ENCODE measurements at regions not wholly inside any gene's neighbourhood (a gene's known extent, or its start where the extent isn't known, plus 50 kb on each side); places are given as distances from the start of the nearest gene placed in this dataset.
"Not testable (repeated sequence)": the region's sequence is repeated elsewhere in the genome, so short reads cannot be mapped to it uniquely, and the experiment has no call there.

DNA sequence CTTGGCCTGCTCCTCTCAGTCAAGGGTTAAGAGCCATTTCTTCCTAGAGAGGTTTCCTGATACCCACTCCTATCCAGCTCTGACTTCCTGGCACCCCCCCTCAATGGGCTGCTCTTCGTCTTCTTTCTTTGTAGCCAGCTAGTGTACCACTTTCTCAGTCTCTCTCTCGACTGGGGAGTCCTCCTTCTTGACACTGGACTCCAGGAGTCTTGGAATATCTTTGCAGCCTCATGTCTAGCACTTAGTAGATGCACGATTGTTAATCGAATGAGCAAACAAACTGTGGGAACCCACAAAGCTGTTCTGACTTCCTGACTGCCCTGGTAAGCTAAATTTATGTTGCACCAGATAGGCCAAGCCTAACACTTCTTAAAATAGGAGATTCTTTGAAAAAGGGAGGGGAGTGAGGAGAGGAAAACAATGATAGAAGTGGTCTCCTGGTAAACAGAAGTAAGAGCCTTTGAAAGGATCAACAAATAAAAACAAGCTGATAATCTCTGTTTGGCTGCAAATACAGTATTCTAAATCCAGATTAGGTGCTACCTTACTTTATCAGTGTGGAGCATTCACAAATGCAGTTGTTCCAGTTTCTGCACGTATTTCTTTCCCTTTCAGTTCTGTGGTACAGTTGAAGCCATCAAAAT lies 160.1 kb upstream of the CITED2 start:
- DNase-seq = no peak

DNA sequence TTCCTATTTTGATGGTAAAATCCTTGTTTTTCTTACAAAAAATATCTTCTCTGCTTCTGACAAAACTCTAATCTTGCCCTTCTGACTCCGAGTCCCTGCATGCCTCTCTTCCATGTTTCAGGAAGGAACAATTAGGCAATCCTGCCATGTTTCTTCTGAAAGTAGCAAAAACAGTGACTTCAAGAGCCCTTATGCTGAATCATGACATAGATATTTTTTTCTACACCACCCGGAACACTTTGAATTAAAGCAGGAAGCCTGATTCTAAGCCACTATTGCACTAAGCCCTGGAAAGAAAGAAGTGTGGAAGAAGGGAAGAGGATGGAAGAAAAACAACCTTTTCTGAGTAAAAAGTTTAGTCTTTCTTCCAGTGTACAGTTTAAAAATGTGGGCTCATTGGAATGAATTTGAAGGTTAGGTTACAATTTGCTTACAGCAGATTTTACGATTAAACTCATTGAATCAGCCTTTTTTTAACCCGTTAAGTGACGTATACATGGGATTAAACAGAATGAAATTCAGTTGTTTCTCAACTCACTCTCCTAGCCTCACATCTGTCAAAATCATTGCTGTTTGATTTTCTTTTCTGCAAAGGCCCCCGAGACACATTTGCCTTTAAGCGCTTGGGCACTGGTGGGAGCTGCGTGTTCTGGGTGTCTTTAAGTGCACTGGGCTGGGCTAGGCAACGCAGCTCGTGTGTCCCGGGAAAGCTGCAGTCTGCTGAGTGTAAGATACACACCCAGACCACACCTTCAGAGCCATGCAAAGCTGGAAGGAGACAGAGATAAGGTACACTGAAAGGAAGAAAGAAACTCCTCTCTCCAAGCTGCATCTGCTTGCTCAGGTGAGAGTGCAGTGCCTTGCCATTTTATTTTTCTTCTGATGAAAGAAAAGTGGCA lies 159.4 kb upstream of the CITED2 start:
- peak; percentile 89 for DNase-seq

DNA sequence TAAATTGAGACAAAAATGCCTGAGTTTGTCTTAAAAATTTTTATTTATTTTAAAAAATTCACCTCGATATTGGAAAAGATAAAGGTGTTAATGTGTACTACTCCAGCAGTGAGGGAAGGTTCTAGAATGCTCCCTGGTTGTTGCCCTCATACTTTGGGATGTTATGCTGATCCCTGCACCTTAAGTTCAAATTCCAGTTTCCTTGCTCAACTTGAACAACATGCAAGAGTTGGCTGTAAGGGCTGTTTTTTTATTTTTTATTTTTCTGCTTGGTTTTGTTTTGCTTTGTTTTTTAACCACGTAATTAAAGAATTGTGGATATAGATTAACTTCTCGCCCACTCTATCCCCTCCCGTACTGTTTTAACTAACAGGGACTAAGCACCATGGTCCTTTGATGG lies 158.7 kb upstream of the CITED2 start:
- no peak for DNase-seq

DNA sequence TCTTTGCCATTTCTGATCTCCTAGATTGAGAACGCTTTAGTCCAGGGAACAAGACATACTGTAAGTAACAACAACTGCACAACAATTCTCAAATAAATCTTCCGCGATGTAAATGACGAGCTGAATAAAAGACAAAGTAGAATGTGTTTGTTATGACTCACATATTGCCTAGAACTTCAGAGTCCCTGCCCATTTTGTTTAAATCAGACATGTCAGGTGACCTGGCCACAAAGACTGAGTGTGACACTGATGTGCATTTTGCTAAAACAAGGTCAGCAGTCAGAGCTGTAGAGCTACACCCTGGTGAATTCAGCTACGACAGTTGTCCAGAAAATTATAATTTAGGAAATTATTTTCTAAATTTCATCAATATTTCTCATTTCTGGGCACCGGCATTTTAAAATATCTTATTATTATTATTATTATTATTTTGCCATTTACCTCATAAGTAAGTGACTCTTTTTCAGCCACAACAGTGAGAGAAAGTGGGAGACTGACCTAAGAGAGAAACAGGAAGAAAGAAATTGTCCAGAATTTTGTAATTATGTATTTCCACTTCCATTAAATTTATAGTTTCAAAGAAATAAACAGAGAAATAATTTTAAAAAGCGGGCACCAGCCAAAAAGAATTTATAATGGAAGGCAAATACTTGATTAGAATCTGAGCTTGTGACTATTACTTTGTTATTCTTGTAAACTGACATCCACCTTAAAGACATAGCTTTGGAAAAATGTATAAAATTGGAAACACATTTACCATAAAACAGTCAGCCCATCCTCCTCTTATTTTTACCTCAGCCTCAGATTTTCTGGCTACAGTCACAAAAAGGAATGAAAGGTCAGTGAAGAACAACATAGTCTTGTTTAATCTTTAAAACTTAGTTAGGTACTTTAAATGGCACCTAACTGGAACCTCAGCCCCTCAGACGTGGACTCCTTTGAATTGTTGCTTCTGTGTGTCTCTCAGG lies 157.0 kb upstream of the CITED2 start:
- peak; percentile 61 for DNase-seq

DNA sequence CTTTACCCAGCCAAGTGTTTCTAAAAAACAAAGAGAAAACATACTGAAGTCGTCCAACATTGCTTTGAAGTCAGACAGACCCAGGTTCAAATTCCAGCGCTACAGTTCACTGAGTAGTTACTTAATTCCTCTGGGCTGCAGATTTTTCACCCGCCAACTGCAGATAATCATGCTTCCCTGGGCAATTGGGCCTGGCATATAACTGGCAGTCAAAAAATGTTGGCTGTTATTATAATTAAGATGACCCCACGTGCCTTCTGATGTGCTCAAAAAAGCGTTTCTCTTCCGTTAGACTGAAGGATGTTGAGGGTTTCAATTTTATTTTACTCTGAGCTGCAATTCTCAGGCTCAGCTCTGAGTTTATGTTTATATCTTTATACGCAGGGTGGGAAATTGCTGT lies 156.1 kb upstream of the CITED2 start:
- DNase-seq = no peak

DNA sequence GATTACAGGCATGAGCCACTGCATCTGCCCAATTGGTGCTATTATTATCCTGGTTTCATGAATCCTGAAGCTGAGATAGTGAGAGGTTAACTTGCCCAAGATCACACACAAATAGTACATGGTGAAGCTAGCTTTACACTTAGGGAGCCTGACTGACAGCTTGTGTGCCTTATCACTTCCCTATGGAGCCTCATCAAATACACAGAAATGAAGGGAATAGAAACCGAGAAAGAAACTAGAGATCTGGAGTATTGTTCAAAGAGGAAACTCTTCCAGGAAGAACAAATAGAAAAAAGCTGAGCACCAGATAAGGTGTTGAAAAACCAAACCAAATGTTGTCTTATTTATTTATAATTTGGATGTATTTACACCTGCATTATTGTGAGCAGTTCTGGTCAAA lies 155.0 kb upstream of the CITED2 start:
- no peak for DNase-seq

DNA sequence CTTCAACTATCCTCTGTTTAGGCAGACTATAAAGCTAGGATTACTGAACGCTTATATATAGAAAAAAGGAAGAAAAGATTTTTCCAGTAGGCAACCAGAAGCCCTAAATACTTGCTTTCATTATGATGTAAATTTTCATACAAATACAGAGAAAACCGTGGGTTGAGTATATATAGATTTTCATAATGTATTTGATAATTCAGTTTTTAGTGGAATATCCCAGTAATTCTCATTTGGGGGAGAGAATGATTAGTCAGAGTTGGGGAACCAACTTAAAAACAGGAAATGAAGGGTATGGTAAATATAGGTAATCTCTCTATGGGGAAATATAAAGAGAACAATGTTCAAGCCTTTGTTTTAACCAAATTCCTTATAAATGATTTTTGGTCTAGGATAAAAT lies 154.0 kb upstream of the CITED2 start:
- no peak for DNase-seq

DNA sequence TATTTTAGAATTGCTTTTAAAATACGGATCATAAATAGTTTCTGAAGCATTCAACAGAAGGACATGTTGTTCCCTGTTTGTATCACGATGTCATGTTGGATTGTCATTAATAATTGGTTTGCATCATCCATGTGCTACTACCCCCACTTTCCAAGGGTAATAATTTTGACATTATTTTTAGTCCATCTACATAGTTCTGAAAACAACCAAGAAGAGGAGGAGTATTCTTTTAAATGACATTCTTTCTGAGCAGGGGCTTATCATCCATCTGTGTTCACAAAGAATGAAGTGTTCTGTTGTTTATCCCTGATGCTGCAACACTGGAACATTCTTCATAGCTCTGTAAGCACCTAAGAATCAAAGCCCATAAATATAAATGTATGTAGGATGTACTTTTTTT lies 151.0 kb upstream of the CITED2 start:
- peak; percentile 48 for DNase-seq

DNA sequence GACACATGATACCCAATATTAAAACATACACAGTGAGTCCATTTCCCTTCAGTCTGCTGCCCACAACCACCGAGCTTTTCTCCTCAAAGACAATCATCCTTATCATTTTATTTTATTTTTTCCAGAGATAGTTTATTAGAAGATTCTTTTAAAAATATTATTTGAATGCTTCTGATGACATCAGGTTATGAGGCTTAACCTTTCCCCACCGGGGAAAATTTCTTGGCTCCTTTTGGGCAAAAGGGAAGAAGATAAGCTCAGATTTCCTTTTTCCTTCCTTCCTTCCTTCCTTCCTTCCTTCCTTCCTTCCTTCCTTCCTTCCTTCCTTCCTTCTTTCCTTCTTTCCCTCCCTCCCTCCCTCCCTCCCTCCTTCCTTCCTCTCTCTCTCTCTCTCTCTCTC lies 149.5 kb upstream of the CITED2 start:
- no peak for DNase-seq

DNA sequence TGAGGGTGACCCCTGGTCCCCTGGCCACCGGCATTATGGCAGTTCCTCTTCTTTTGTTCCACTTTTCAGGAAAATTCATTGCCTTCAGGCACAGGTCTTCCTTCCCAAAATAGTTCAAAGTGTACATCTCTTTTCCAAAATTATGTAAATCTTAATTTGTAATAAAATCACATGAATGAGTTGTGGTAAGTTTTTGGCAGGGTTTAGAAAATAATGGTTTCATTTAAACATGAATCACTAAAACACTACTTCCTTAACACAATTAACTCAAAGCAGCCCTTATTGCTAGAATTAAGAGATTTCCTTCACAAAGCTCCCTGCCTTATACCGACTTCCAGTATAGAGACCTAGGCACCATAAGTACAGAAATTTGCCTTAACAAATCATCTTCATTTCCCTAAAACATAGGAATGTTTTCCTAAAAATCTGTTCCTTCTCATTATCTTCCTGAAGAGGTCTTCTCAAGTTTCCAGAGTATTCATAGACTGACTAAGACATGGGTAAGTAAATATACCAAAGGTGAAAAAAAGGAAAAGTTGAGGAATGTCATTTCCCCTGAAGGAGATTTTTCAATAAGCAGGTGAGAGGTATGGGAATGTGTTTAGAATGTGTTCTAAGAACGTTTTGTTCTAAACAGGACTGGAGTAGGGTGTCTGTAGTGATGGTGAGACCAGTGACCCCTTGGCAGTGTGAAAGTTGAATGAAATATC lies 148.2 kb upstream of the CITED2 start:
- peak; percentile 46 for DNase-seq

DNA sequence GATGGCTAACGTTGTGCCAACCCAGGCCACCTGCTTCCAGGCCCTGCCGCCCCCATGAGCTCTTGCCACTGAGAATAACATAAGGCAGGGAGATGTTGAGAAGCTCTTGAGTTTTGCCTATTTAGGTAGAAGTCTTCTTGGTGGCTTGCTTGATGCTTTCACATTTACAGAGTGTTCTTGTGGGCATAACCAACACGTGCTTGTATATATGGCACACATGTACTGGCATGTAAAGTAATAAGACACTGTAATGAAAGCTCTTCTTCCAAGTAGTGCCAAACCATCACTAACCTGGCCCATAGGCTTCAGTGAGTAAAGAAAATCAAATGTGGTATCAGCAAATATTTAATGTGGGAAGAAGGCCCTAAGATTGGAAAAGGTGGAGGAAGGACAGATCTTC lies 146.9 kb upstream of the CITED2 start:
- no peak for DNase-seq

DNA sequence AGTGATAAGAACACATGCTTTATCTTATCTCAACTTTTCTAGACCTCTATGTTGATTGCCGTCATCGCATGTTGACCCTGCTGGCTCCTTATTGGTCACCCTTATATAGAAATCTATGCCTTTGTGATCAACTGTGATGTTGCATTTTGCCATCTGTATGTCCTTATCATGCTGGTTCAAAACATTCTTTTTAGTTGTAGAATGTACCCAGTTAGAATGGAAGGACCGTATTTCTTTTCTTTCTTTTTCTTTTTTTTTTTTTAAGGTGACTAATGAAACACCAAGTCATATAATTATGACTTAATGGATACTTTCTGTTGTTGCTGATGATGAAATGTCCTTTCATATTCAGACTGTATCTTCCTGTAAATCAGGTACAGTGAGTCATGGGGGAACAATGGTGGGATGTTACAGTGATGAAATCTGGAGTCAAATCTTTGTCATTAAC lies 145.9 kb upstream of the CITED2 start:
- peak; percentile 56 for DNase-seq

DNA sequence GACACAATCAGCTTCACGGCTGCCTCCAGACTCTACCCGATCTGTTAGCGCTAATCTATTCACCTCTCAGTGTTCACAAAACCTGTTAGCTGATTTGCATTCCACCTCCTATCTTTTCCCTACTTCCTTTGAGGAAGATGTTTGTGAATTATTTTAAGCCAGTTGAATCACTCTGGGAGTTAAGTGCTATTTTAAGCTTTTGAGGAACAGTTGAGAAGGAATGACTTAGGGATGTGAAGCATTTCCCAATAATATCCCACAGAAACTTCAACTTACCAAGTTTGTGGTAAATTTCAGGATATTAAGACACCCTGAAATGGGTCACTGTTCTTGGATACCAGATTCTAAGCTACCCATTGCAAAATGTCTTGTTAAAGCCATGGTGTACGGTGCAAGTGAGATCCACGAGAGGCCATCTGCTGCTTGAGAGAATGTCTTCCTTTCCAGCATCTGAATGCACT lies 145.2 kb upstream of the CITED2 start:
- DNase-seq = peak; percentile 81

DNA sequence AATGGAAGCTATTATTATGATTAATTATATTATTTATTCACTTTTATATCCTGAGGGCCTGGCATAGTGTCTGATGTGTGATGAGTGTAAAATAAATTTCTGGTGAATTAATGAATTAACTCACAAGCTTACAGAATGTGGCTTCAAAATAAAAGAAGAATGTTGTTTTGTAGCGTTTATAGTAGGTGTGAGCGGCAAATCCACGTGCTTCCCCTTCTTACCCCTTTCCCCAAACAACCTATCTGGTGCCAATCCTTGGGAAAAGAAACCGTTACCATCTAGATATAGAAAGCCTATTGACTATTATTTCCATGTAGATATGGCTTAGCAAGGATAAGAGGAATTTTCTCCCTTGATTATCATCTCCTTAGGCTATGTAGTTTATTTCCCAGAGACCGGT lies 144.6 kb upstream of the CITED2 start:
- DNase-seq = no peak

DNA sequence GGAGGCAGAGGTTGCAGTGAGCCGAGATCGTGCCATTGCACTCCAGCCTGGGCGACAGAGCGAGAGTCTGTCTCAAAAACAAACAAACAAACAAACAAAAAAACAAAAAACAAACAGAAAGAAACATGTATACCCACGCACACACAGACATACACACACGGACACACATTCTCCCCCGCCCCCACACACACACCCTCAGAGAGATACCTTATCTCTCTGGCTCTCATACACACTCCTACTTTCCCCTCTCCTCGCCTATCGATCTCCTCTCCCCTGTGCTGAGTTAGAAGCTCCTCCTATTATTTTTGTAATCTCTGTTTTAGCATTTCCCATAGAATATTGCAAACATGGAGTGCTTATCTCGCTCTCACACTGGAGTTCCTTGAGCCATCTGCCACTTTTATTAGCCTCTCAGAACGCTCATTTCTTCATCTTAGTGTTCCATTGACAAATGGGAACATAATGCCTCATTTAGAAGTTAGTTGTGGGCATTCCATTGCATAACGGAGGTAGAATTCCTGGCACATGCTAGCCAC lies 144.2 kb upstream of the CITED2 start:
- DNase-seq = no peak

DNA sequence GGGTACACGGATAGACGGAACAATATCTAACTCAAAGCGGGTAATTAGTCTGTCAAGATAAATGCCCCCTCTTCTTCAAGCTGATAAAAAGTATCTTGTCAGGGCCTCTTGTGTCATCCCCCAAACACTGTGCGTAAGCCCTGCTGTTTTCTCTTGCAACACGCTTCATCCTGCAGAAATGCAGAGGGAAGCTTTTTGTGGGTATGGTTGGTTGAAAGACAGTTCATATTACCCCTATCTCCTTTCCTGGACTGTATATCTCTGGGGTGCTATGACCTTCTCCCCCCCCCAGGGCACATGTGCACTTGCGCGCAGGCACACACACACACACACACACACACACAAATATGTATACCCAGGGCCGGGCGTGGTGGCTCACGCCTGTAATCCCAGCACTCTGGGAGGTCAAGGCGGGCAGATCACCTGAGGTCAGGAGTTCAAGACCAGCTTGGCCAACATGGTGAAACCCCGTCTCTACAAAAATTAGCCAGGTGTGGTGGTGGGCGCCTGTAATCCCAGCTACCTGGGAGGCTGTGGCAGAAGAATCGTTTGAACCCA lies 143.6 kb upstream of the CITED2 start:
- not testable (repeated sequence) for DNase-seq

DNA sequence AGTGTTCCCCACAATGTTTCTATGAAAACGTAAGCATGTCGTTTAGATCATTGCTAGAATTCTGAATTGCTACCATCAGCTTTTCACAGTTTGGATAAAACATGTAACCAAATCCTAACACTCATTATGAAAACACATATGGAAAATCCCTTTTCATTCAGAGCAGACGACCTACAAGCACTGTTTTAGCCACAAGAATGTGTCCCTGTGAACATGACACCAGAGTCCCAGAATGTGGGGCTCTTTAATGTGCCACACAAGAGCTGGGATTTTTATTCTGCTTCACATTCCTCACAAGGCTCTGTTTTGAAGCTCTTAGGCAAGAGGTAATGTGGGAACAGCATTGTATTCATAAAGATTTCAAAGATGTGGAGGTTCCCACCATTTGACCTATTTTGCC lies 141.1 kb upstream of the CITED2 start:
- DNase-seq = peak; percentile 82

DNA sequence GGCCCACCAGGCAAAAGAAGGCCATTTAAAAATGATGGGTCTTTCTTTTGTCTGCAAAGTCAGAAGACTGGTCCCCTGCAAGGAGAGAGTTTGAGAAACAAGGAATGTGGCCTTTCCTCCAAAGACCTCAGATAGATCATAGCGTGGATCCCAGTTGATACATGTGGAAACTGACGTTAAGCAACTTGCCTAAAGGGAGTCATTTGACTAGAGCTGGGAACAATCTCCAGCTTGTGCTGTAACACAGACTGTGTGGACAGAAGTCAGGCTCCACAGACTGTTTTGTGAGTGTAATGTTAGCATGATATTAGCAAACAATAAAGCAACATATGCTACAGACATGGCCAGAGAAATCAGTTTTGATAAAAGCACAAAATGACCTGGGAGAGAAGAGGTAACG lies 140.4 kb upstream of the CITED2 start:
- no peak for DNase-seq

DNA sequence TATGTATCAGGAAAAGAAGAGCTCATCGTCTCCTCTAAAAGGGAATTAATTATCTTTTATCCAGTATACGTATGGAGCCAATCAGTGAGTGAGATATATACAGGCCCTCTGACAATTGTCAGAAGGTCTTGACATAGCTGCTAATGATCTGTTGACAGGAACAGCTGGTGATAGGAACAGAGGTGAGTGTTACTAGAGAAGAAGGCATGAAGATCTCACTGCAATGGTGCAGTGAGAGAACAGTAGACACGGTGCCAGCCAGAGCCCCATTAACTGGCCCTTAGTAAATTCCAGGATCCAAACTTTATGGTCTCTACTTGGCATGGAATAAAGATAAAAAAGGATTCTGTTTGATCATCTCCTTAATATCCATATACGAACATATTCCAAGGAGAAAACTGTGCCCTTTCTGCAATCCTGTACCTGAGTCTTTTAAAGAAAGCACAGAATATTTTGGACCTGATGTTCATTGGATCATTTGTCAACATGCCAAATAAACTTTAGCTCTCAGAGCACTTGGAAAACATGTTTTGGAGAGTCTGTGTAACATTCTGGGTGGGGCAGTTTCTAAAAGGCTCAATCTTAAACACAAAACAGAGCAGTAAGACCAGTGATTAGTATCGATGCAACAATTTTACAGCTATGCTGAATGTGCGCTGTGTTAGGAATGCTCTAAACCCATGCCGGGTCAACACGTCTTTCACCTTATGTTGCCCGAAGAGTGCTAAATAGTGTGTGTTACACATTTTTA lies 135.8 kb upstream of the CITED2 start:
- no peak for DNase-seq

DNA sequence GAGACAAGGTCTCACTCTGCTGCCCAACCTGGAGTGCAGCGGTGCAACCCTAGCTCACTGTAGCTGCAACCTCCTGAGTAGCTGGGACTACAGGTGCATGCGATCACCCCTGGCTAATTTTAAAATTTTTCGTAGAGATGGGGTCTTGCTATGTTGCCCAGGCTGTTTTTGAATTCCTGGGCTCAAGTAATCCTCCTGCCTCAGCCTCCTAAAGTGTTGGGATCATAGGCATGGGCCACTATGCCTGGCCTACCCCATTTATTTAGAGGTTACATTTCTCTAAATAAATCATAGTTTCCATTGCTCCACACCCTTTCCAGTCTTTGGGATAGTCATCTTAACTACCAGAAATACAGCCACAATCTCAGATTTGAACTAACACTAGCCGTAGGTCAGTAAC lies 134.7 kb upstream of the CITED2 start:
- DNase-seq = no peak

DNA sequence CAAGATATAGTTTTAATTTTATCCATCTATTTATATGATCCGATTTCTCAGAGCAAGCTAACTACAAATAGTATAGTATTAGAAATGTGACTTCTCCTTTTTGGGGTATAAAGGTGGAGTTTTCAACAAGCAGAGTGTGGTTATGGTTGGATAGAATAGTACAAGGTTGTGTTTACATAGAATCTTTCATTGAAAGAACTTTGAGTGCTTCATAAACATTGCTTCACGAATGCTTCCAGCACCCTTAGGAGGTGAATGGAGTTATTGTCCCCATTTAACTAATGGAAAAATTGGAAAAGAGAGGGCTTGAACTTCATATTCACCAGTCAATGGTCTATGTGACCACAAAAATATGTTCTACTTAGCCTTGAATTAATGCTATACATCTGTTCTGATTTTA lies 134.1 kb upstream of the CITED2 start:
- DNase-seq = no peak

Data from fibroblast of skin of right biceps (primary cell).